ENCODE measurements at regions not wholly inside any gene's neighbourhood (a gene's known extent, or its start where the extent isn't known, plus 50 kb on each side); places are given as distances from the start of the nearest gene placed in this dataset.

DNA sequence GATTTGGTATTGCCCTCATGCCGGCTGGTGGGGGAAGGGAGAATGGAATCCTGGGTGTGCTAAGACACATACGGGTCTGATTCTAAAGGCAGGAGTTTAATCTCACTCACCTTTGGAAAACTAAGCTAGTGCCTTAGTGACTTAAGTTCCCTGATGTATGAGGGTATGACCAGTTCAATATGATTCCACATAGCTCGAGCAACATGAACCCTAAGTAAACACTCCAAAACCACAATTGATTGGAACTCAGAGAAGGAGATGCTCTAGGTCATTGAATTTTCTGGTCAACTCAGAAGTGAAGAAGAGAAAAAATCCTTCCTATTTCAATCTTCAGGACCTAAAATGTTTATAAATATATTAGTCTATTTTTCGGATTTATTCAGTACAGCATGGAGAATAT, 420.1 kb upstream of the INTU start:
- peak; percentile 46 for DNase-seq (ENCODE audit: low read depth)
- H3K4me1 ChIP-seq (ENCODE audit: insufficient read depth, low read length), result peaks cover 3% of the 10 kb centered on the region
- no peaks in the 10 kb centered on the region for H3K9me3 ChIP-seq (ENCODE audit: insufficient read depth, low read depth, low read length)
- Mint-ChIP-seq H3K4me1 (ENCODE audit: low read depth, unreplicated experiment) (peaks cover 7% of the 10 kb centered on the region), H3K4me3 (ENCODE audit: unreplicated experiment) (no peak overlapping the region), H3K27ac (ENCODE audit: unreplicated experiment) (no peak overlapping the region), H3K9me3 (ENCODE audit: unreplicated experiment) (peaks cover 2% of the 10 kb centered on the region), H3K27me3 (ENCODE audit: low read depth, unreplicated experiment) (no peaks in the 10 kb centered on the region), H3K36me3 (ENCODE audit: low read depth, unreplicated experiment) (no peaks in the 10 kb centered on the region)
- no peaks in the 10 kb centered on the region for H3K36me3 ChIP-seq (ENCODE audit: insufficient read depth, low read length)
- no peak overlapping the region for H3K4me2 ChIP-seq (ENCODE audit: low read length)
- no peak for FAIRE-seq
- H3K27me3 ChIP-seq (ENCODE audit: insufficient read depth, low read length), result no peaks in the 10 kb centered on the region
- H3K4me3 ChIP-seq (ENCODE audit: insufficient read depth, low read depth, low read length), result no peak overlapping the region
- no peak overlapping the region for H2AFZ ChIP-seq (ENCODE audit: low read depth, low read length)
- TF ChIP-seq, protein P1, sequence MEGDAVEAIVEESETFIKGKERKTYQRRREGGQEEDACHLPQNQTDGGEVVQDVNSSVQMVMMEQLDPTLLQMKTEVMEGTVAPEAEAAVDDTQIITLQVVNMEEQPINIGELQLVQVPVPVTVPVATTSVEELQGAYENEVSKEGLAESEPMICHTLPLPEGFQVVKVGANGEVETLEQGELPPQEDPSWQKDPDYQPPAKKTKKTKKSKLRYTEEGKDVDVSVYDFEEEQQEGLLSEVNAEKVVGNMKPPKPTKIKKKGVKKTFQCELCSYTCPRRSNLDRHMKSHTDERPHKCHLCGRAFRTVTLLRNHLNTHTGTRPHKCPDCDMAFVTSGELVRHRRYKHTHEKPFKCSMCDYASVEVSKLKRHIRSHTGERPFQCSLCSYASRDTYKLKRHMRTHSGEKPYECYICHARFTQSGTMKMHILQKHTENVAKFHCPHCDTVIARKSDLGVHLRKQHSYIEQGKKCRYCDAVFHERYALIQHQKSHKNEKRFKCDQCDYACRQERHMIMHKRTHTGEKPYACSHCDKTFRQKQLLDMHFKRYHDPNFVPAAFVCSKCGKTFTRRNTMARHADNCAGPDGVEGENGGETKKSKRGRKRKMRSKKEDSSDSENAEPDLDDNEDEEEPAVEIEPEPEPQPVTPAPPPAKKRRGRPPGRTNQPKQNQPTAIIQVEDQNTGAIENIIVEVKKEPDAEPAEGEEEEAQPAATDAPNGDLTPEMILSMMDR (IDR thresholded peaks at IDR 0.05; ENCODE audit: insufficient read depth, low read depth, low read length), result no peak
- TF ChIP-seq EZH2 (IDR thresholded peaks at IDR 0.05; ENCODE audit: insufficient read depth, low read length), result no peak
- H4K20me1 ChIP-seq (ENCODE audit: insufficient read depth, low read length), result no peaks in the 10 kb centered on the region
- no peak overlapping the region for H3K27ac ChIP-seq (ENCODE audit: low read depth, low read length)
- H3K9ac ChIP-seq (ENCODE audit: low read length), result no peak overlapping the region
- no peaks in the 10 kb centered on the region for H3K79me2 ChIP-seq (ENCODE audit: insufficient read depth, low read length)

DNA sequence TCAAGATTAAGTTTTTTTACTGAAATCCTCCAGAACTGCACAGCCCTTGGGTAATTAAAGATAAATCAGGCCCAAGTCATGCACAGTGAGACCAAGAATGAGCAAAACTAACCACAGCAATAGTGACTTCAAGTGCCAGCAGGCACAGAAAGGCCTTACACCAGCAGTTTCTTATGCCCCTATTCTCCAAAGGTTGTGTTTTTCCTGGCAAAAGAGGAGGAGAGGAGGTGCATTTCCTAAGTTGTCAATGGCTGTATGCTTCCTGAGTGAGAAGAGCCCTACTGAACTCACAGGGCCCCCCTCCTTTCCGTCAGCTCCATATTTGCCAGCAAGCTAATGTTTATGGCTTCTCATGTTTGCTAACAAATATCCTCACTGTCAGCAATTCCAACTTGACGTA, 418.7 kb upstream of the INTU start:
- Histone ChIP-seq H3K4me3 (ENCODE audit: insufficient read depth, low read depth, low read length) (no peak overlapping the region), H4K20me1 (ENCODE audit: insufficient read depth, low read length) (no peaks in the 10 kb centered on the region), H3K27ac (ENCODE audit: low read depth, low read length) (no peak overlapping the region), H3K4me2 (ENCODE audit: low read length) (no peak overlapping the region), H3K4me1 (ENCODE audit: insufficient read depth, low read length) (peaks cover 3% of the 10 kb centered on the region), H3K27me3 (ENCODE audit: insufficient read depth, low read length) (no peaks in the 10 kb centered on the region), H3K36me3 (ENCODE audit: insufficient read depth, low read length) (no peaks in the 10 kb centered on the region), H3K79me2 (ENCODE audit: insufficient read depth, low read length) (no peaks in the 10 kb centered on the region), H2AFZ (ENCODE audit: low read depth, low read length) (peak overlapping the region; percentile 4), H3K9ac (ENCODE audit: low read length) (no peak overlapping the region), H3K9me3 (ENCODE audit: insufficient read depth, low read depth, low read length) (no peaks in the 10 kb centered on the region)
- H3K4me3 Mint-ChIP-seq (ENCODE audit: unreplicated experiment), result no peak overlapping the region
- H3K27ac Mint-ChIP-seq (ENCODE audit: unreplicated experiment), result peak overlapping the region; percentile 1
- no peaks in the 10 kb centered on the region for H3K36me3 Mint-ChIP-seq (ENCODE audit: low read depth, unreplicated experiment)
- TF ChIP-seq, protein P1 (IDR thresholded peaks at IDR 0.05; ENCODE audit: insufficient read depth, low read depth, low read length), result no peak
- no peak for TF ChIP-seq EZH2 (IDR thresholded peaks at IDR 0.05; ENCODE audit: insufficient read depth, low read length)
- FAIRE-seq (no peak), DNase-seq (ENCODE audit: low read depth) (peak; percentile 16)
- no peaks in the 10 kb centered on the region for H3K27me3 Mint-ChIP-seq (ENCODE audit: low read depth, unreplicated experiment)
- H3K4me1 Mint-ChIP-seq (ENCODE audit: low read depth, unreplicated experiment), result peaks cover 7% of the 10 kb centered on the region
- H3K9me3 Mint-ChIP-seq (ENCODE audit: unreplicated experiment), result no peaks in the 10 kb centered on the region

DNA sequence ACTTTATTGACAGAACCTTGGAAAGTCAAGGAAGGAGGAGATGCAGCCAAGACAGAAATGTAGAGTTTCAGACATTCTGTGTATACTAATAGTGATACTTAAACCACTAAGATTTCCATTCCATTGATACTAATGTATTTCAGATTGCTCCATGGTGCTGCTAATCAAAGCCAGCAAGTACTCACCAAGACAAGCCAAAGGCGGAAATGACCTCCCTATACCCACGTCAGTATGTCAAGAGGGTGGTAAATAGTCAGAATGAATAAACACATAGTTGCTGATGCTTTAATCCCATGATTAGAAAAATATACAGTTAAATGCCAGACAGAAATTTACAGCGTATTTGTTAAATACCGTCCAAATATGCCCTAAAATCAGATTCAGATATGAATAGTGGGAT, 417.8 kb upstream of the INTU start:
- H3K4me3 Mint-ChIP-seq (ENCODE audit: unreplicated experiment), result no peak overlapping the region
- TF ChIP-seq, protein P1 (IDR thresholded peaks at IDR 0.05; ENCODE audit: insufficient read depth, low read depth, low read length), result no peak
- no peak for TF ChIP-seq EZH2 (IDR thresholded peaks at IDR 0.05; ENCODE audit: insufficient read depth, low read length)

More for the DNA sequence above, 417.8 kb upstream of the INTU start:
- Histone ChIP-seq H3K4me2 (ENCODE audit: low read length) (no peak overlapping the region), H3K27ac (ENCODE audit: low read depth, low read length) (no peak overlapping the region), H3K79me2 (ENCODE audit: insufficient read depth, low read length) (no peaks in the 10 kb centered on the region), H3K4me1 (ENCODE audit: insufficient read depth, low read length) (peaks cover 3% of the 10 kb centered on the region), H3K27me3 (ENCODE audit: insufficient read depth, low read length) (no peaks in the 10 kb centered on the region), H4K20me1 (ENCODE audit: insufficient read depth, low read length) (no peaks in the 10 kb centered on the region), H3K9ac (ENCODE audit: low read length) (no peak overlapping the region), H2AFZ (ENCODE audit: low read depth, low read length) (no peak overlapping the region), H3K36me3 (ENCODE audit: insufficient read depth, low read length) (no peaks in the 10 kb centered on the region), H3K9me3 (ENCODE audit: insufficient read depth, low read depth, low read length) (no peaks in the 10 kb centered on the region), H3K4me3 (ENCODE audit: insufficient read depth, low read depth, low read length) (no peak overlapping the region)
- DNase-seq (ENCODE audit: low read depth) (no peak), FAIRE-seq (no peak)
- no peaks in the 10 kb centered on the region for H3K36me3 Mint-ChIP-seq (ENCODE audit: low read depth, unreplicated experiment)
- H3K4me1 Mint-ChIP-seq (ENCODE audit: low read depth, unreplicated experiment), result peaks cover 7% of the 10 kb centered on the region
- H3K27ac Mint-ChIP-seq (ENCODE audit: unreplicated experiment), result no peak overlapping the region
- no peaks in the 10 kb centered on the region for H3K9me3 Mint-ChIP-seq (ENCODE audit: unreplicated experiment)
- no peaks in the 10 kb centered on the region for H3K27me3 Mint-ChIP-seq (ENCODE audit: low read depth, unreplicated experiment)
